ENCODE measurements at regions not wholly inside any gene's neighbourhood (a gene's known extent, or its start where the extent isn't known, plus 50 kb on each side); places are given as distances from the start of the nearest gene placed in this dataset.
"Not testable (repeated sequence)": the region's sequence is repeated elsewhere in the genome, so short reads cannot be mapped to it uniquely, and the experiment has no call there.

DNA sequence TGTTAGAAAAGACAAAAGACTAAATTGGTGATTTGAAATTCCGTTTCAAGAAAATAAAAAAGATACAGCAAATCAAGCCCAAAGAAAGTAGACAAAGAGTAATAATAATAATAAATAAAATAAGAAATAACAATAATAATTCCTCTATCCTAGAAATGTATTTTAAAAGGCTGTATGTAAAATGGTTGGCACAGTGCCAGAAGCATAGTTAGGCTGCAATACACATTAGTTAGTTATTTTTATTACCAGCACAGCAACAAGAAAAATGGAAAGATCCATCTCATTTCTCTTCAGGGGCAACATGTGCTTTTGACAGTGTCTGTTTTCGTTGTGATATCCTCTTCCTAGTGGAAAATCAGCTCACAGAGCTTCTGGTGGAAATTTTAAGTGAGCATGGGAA lies 174.1 kb upstream of the TMTC1 start:
- no peak for DNase-seq (ENCODE audit: low read depth)

DNA sequence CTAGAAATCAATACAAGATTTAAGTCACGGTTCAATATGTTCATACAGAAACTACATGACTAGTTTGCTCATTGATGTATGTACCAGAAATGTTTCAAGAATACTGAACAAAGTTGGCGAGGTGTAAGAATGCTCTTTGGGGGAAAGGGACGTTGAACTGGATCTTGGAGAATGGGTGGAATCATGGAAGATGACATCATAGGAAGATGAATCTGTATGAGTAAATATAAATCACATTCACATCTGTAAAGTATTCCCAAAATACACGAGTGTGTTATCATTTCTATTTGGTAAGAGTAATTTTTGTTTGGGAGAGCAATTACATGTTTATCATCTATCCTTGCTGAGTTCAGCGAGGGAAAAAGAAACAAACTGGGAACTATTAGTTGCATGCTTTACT lies 162.2 kb upstream of the TMTC1 start:
- DNase-seq (ENCODE audit: low read depth), result no peak

DNA sequence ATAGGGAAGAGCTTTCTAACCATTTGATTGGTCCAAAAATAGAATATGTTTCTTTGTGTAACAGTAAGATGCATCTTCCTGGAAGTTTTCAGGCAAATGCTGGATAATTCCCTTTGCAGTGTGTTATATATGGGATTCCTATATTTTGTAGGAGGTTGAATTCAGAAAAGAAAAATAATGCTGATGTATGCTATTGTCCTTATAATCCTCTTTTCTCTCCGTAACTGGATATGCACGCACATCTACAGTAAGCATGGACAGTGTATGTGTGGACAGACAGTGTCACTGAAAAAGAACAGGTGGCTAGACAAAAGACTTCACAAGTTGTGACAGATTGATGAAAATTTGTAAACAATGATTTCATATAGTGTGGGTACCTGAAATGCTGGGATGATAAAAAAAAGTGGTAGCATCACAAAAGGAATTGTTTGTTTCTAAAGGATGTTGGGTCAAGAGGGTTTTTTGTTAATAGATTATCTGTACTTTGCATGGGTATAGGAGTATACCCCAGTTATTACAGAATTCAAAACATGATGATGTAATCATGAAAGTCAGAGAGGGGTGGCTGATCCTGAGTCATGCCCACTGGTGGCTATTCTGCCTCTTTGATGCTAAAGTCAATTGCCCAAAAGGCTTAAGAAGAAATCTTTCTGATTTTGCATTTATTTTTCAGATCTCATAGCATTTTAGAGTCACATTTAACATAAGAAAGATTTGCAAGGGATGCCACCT lies 160.7 kb upstream of the TMTC1 start:
- DNase-seq (ENCODE audit: low read depth), result no peak

DNA sequence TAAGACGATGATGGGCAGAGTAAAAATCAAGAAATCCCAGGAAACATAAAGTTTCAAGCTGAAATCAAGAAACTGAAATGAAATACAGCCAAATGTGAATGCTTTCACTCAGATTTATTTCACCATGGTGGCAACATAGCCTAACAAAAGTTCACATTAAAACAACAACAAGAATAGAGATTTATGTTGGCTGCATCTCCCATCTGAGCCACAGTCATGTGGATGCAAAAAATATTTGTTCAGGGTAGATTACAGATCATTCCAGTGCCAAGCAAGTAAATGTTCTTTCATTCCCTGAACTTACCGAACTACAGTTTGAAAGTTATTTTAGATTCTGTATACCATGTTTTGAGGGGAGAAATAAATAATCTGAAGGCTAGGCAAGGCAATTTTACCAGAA lies 159.9 kb upstream of the TMTC1 start:
- DNase-seq (ENCODE audit: low read depth), result peak; percentile 65

DNA sequence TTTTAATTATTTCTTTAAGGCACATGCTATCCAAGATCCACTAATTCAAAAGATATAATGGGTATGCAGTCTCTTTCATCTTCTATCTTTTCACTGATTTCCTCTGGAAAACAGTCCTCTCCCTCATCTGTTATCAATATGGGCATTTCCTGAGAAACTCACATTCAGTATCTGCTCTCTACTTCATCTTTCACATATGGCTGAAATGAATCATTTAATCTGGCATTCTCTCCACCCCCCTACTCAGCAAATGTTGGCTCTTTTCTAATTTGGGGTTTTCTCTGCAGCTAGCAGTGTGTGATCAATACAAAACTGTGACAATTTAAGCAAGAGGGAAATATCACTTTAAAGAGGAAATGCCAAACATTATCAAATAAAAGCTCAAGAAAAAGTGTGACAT lies 157.1 kb upstream of the TMTC1 start:
- no peak for DNase-seq (ENCODE audit: low read depth)

DNA sequence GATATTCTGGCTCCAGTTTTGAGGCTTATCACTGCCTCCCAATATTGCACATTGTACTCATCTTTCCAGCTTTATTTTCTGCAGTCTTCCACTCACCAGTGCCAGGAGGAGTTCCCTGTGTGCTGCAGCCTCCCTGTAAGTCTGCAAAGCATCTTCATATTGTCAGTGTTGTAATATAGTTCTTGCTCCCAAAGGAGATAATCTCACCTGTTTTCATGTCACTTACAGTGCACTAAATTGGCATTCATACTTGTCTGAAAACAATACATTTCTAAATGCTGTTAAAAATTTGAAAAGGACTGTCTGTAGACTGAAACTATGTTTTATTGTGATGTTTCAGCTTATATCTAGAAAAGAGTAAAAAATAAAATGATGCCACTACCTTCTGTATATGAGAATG lies 146.8 kb upstream of the TMTC1 start:
- DNase-seq (ENCODE audit: low read depth), result no peak

DNA sequence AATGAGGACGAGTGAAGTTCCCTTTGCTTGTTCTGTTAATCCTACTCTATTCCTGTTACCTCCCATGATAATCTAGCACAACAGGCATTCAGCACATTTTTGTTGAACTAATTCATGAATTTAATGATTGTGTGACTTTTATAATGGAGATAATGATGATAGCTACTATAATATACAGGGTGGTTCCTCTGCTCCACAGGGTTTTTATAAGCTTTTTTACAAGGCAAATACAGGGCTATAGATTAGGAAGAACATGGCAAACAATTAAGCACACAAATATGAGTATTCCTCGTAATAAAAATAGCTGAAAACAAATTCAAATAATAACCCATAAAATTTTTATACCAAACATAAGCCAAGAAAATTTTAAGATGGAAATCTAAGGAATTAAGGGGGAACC lies 145.6 kb upstream of the TMTC1 start:
- no peak for DNase-seq (ENCODE audit: low read depth)

DNA sequence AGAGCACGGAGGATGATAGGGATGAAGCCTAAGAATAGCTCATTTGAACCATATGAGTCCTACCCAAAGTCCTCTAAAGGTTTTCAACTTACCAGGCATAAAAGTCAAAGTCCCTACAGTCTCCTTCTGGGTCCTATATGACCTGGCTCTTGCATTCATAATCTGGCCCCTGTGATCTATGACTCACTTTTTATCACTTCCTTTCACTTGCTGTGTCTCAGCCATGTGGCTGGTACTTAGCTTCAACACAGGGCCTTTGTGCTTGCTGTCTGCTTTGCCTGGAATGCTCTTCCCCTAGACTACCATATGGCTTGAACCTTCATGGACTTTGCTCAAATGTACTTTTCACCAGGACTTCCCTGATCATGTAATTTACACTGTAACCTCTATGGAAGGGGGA lies 137.6 kb upstream of the TMTC1 start:
- no peak for DNase-seq (ENCODE audit: low read depth)

DNA sequence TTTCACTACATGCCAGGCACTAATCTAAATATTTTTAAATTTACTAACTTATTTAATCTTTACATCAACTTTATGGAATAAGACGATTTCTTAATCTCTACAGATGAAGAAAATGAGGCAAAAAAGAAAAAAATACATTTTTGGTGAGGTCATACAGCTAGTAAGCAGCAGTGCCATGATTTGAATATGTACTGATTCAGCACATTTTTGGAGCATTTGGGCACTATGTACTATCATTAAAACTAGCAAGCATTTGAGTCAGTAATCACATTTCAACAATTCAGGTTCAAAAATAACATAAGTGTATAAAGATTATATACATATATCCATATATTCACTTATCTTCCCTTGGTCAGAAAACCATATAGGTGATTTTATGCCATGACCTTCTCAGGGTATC lies 124.4 kb upstream of the TMTC1 start:
- no peak for DNase-seq (ENCODE audit: low read depth)

DNA sequence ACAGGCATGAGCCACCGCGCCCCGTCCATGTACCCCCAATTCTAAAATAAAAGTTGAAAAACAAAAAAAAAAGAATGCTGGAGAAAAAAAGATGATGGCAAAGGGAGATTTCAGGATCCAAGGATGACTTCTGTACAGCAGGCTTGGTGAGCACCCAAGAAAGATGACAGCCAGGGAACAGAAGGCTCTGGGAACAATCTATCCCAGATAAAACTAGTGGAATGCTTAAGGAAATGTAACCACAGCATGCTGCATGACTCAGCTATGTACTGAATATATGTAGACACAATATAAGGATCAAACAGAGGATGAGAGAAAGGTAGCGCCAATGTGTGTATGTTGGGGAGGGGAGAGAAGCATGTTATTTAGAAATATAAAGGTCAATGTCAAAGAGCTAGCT lies 123.7 kb upstream of the TMTC1 start:
- no peak for DNase-seq (ENCODE audit: low read depth)

DNA sequence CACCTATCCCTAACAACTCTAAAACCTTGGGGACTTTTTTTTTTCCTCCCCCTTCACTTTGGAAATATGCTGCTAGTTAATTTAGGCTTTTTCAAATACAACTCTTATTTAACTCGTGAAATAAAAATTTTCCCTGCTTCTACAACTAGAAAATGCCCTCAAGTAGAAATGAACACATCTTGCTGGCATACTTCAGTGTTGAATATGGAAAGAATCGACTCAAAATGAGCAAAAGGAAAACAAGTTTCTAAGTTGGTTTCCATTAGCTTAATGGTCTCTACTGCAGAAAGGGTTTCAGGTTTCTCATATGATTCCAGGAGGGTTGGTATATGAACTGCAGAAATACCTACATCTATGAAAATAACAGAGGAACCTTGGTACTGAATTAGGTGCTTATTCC lies 118.3 kb upstream of the TMTC1 start:
- DNase-seq (ENCODE audit: low read depth), result no peak

DNA sequence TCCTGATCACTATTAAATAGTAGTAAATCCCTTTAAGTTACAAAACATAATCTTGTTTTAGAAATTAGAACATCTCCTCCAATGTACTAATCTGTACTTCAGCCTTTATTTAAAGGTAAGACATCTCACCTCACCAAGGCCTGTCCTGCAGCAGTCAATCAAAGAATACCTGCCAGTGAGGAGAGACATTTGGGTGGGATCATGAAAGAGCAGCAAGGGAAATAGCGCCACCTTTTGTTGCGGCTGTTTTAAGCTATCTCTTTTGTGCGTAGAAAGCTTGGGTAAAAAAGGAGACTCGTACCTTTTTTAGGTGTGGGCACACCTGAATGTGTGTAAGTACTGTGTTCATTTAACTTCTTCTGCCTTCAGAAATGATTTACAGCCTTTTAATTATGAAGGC lies 117.8 kb upstream of the TMTC1 start:
- DNase-seq (ENCODE audit: low read depth), result no peak

DNA sequence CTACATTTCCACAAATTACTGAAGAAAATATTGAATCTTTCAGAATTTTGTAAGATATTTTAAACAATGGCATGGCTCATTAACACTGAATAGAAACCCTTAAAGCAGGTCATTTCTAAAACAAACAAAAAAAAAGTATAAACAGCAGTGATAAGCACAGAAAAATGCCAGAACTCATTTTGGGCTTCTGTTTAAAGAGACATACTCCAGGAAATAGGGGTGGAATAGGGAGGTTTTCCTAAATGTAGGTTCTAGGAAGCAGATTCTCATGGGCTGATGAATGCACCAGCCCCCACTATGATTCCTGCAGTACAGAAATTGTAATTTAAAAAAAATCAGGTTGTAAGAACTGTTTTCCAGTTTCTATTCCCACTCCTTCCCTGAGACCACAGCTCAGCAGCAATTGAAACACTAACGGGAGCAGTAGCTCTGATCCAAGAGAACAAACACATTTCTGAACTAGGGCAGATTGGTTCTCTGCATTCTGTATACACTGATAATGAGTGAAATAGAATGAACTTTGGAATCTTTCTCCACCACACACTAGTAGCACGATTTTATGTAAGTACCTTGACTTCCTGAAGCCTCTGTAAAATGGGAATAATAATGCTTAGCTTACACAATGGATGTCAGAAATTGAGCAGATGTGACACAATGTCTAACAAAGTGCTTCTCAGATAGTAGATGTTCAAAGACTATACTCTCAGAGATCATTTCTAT lies 115.6 kb upstream of the TMTC1 start:
- DNase-seq (ENCODE audit: low read depth), result no peak

DNA sequence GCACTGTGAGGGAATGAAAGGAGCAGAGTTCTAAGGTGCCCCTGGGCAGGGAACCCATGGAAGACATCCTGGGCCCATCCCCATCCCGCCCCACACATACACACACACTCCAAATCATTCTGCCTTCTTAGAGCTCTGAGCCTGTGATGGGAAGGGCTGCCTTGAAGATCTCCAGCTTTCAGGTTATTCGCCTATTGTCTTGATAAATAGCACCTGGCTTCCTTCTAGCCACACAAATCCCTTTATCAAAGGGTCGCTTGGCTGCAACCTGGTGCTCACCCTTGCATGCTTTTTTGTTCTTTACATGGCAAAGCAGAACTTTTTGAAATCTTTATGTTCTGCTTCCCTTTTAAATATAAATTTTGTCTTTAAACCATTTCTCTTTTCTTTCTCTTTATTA lies 112.2 kb upstream of the TMTC1 start:
- DNase-seq (ENCODE audit: low read depth), result no peak

DNA sequence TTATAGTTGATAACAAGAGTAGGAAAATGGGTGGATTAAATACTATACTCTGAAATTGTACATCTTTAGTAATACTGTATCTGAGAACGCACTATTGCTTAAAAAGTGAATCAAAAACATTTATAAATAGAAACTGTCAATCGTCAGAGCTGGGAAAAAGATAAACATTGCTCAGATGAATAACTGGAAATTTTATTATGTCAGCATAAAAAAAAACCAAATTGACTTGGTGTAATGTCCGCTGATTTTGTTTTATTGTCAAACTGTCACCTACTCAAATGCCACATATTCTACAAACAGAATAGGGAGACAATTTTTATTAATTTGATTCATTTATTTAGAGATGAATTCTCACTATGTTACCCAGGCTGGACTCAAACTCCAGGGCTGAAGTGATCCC lies 109.3 kb upstream of the TMTC1 start:
- DNase-seq (ENCODE audit: low read depth), result no peak

DNA sequence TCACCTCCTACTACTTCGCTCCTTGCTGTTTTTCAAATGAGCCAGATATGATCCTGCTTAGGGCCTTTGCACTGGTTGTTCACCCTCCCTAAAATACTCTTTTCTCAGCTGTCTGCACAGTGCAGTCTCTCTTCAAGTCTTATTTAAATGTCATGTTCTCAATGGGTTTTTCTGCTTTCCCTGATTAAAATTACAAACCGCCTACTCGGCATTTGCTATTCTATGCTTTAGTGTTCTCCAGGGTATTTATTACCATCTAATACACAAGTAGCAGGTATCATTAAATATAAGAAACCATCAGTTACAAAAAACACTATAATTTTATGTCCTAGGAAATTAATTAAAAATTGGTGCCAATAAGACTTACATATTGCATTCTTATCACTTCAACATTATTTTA lies 108.0 kb upstream of the TMTC1 start:
- DNase-seq (ENCODE audit: low read depth), result no peak

DNA sequence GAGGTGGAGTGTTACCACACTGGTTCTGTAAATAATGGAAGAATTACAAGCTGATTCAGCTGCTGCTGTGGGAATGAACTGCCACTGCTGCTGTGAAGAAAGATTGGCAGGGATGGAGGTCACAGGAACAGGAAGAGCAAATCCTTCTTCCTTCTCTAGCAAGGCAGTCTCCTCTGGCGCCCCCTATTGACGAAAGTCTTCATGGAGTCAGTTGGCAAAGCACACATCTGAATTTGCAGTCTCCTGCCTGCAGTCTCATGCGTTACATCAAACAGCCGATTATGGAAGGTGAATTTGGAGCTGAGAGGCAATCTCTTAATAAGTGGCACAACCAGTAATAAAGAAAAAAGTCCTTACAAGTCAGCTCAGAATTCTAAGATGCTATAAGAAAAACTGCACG lies 106.0 kb upstream of the TMTC1 start:
- peak; percentile 25 for DNase-seq (ENCODE audit: low read depth)

DNA sequence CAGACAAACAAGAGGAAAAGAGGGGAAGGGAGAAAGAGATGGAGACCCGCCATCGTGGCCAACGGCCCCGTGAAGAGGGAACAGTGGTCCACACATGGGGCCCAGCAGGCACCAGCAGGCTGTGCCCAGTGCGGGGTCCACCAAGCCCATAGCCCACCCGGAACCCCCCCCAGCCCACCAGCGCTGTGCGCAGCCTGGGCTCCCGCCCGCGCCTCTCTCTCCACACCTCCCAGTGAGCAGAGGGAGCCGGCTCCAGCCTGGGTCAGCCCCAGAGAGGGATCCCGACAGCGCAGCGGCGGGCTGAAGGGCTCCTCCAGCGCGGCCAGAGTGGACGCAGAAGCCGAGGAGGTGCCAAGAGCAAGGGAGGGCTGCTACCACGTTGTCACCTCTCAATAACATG lies 105.0 kb upstream of the TMTC1 start:
- DNase-seq (ENCODE audit: low read depth), result no peak

DNA sequence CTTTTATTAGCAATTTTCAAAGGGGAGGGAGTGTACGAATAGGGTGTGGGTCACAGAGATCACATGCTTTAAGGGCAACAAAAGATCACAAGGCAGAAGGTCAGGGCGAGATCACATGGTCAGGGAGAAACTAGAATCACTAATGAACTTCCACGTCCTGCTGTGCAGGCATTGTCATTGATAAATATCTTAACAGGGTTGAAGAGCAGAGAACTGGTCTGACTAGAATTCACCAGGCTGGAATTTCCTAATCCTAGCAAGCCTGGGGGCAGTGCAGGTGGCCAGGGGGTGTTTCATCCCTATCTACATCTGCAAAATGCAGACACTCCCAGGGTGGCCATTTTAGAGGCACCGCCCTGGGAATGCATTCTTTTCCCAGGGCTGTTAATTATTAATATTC lies 101.2 kb upstream of the TMTC1 start:
- not testable (repeated sequence) for DNase-seq (ENCODE audit: low read depth)

DNA sequence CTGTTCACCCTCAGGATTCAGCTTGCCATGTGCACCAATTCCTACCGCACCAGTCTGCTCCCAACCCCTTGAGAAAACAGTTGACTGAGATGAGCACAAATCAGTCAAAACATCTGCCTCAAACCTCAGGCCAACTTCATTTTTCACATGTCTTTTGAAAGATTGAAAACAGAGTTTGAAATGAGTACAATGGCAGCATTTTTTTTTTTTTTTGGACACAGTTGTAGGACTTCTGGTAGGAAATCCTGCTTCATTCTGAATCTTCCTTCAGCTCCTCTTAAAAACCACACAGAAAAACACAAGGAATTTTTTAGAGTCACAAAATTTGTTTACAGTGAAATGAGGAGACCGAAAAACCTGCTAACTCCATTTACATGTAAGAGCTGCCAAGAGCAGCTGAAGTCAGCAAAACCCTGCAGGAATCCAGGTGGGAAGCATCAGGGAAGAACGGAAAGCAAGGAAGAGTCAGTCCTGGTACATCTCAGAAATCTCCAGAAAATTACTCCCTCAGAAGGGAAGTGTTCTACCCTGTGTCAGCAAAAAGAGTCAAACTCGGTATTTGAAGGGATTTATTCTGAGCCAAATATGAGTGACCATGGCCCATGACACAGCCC lies 100.3 kb upstream of the TMTC1 start:
- no peak for DNase-seq (ENCODE audit: low read depth)

DNA sequence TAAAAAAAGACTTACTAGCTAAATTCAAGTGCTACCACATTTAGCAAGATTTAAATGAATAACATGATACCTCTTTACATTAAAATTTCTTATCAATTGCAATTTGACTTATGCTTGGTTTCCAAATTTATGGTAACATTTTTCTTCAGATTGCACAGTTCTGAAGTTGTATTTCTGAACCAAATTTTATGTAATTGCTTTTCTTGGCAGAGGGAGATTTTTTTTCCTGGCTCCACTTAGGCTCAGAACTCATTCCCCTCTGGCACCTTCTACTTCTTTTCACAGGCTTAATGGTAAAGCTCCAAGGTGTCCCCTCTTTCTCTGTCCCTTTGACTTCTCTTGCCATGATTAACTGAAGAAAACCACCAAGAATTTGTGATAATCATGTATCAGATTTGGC lies 99.8 kb upstream of the TMTC1 start:
- DNase-seq (ENCODE audit: low read depth), result no peak

DNA sequence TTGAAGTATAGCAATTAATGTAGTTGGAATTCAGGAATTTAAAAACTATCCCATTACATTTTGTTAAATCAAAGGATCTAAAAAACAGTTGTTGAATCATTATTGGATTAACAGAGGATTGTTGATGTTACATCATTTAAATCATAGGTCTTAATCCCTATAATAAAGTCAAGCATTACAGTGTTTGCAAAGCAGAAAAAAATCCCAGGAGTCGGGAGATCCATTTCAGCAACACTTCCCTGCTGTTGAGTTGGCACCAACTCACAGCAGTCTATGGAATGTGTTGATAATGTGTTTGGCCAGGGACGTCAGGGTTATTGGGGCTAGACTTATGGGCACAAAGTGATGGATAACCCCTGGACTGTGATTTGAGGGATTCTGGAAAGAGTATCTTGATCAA lies 99.1 kb upstream of the TMTC1 start:
- no peak for DNase-seq (ENCODE audit: low read depth)

DNA sequence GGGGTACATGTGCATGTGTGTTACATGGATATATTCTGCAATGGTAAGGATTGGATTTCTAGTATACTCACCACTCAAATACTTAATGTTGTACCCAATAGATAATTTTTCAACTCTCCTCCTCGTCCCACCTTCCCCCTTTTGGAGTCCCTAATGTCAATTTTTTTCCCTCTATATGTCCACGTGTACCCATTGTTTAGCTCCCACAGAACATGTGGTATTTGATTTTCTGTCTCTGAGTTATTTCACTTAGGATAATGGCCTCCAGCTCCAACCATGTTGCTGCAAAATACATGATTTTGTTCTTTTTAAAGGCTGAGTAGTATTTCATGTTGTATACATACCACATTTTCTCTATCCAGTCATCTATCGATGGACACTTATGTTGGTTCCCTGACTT lies 97.2 kb upstream of the TMTC1 start:
- no peak for DNase-seq (ENCODE audit: low read depth)

Data from stromal cell of bone marrow (primary cell).